ENCODE measurements at regions not wholly inside any gene's neighbourhood (a gene's known extent, or its start where the extent isn't known, plus 50 kb on each side); places are given as distances from the start of the nearest gene placed in this dataset.

- Histone ChIP-seq H3K9ac (ENCODE audit: low read length) (no peak overlapping the region), H3K36me3 (ENCODE audit: insufficient read depth, low read length) (no peaks in the 10 kb centered on the region), H3K27ac (ENCODE audit: low read depth, low read length) (no peak overlapping the region), H3K9me3 (ENCODE audit: low read length) (no peaks in the 10 kb centered on the region), H3K27me3 (ENCODE audit: control insufficient read depth in 1 of 2, insufficient read depth in 2 of 2, low read length in 2 of 2) (no peaks in the 10 kb centered on the region), H3K4me3 (ENCODE audit: low read depth in 1 of 2, low read length in 2 of 2) (no peak overlapping the region), H3K4me1 (ENCODE audit: insufficient read depth, low read length) (peaks cover 24% of the 10 kb centered on the region)
Observed at GRCh38 chr22:47659467-47660223, 897.2 kb downstream of the TBC1D22A start.

DNA sequence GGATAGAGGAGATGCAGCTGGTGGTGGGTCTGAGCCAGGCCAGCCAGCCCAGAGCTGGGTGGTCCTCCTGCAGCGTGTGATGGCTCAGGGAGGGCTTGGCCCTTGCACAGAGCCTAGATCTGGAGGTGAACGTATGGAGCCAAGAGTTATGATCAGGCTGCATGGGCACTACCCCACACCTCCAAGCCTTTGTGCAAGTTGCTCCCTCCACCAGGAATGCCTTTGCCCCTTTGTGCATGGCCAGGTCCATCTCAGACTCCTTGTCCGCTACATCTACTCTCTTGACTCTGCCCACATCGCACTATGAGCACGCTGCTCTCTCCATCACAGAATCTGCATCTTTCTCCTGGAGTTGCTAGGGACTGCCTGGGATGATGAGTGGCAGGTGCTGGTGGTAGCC lies 895.7 kb downstream of the TBC1D22A start:
- H3K4me3 ChIP-seq (ENCODE audit: low read depth in 1 of 2, low read length in 2 of 2), result no peak overlapping the region
- no peak overlapping the region for H3K27ac ChIP-seq (ENCODE audit: low read depth, low read length)
- H3K36me3 ChIP-seq (ENCODE audit: insufficient read depth, low read length), result no peaks in the 10 kb centered on the region
- no peaks in the 10 kb centered on the region for H3K9me3 ChIP-seq (ENCODE audit: low read length)
- H3K9ac ChIP-seq (ENCODE audit: low read length), result no peak overlapping the region
- peaks cover 24% of the 10 kb centered on the region for H3K4me1 ChIP-seq (ENCODE audit: insufficient read depth, low read length)
- H3K27me3 ChIP-seq (ENCODE audit: control insufficient read depth in 1 of 2, insufficient read depth in 2 of 2, low read length in 2 of 2), result no peaks in the 10 kb centered on the region

GRCh38 chr22:47657224-47657623 lies 894.8 kb downstream of the TBC1D22A start:
- no peak overlapping the region for H3K27ac ChIP-seq (ENCODE audit: low read depth, low read length)
- H3K9ac ChIP-seq (ENCODE audit: low read length), result no peak overlapping the region
- H3K36me3 ChIP-seq (ENCODE audit: insufficient read depth, low read length), result no peaks in the 10 kb centered on the region

DNA sequence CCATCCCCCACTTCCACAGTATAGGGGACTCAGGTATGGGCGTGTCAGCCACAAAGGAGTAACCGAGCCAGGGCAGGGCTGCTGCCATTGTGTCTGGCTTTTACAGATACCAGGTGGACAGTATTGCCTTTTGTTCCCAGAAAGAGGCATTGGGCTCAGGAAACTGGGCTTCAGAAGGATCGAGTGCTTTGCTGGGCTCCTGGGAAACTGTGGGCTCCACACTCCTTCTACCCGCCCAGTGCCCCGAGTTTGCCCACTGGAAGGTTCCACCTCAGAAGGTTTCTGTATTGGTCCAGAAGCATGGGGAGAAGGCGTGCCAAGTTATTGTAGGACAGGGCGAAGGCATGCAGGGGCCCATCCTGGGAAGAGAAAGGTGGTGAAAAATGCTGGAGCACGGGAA lies 894.4 kb downstream of the TBC1D22A start:
- Histone ChIP-seq H3K9ac (ENCODE audit: low read length) (no peak overlapping the region), H3K27me3 (ENCODE audit: control insufficient read depth in 1 of 2, insufficient read depth in 2 of 2, low read length in 2 of 2) (no peaks in the 10 kb centered on the region), H3K27ac (ENCODE audit: low read depth, low read length) (no peak overlapping the region), H3K36me3 (ENCODE audit: insufficient read depth, low read length) (no peaks in the 10 kb centered on the region), H3K4me3 (ENCODE audit: low read depth in 1 of 2, low read length in 2 of 2) (no peak overlapping the region), H3K9me3 (ENCODE audit: low read length) (no peaks in the 10 kb centered on the region), H3K4me1 (ENCODE audit: insufficient read depth, low read length) (peaks cover 24% of the 10 kb centered on the region)

More at GRCh38 chr22:47657224-47657623, 894.8 kb downstream of the TBC1D22A start:
- H3K4me3 ChIP-seq (ENCODE audit: low read depth in 1 of 2, low read length in 2 of 2), result no peak overlapping the region
- peaks cover 24% of the 10 kb centered on the region for H3K4me1 ChIP-seq (ENCODE audit: insufficient read depth, low read length)
- no peaks in the 10 kb centered on the region for H3K27me3 ChIP-seq (ENCODE audit: control insufficient read depth in 1 of 2, insufficient read depth in 2 of 2, low read length in 2 of 2)
- no peaks in the 10 kb centered on the region for H3K9me3 ChIP-seq (ENCODE audit: low read length)

GRCh38 chr22:47655930-47656329 lies 893.5 kb downstream of the TBC1D22A start:
- H3K27me3 ChIP-seq (ENCODE audit: control insufficient read depth in 1 of 2, insufficient read depth in 2 of 2, low read length in 2 of 2), result no peaks in the 10 kb centered on the region
- no peaks in the 10 kb centered on the region for H3K9me3 ChIP-seq (ENCODE audit: low read length)

GRCh38 chr22:47654922-47655491 lies 892.6 kb downstream of the TBC1D22A start:
- H3K27ac ChIP-seq (ENCODE audit: low read depth, low read length), result no peak overlapping the region
- H3K4me1 ChIP-seq (ENCODE audit: insufficient read depth, low read length), result peaks cover 24% of the 10 kb centered on the region
- no peak overlapping the region for H3K9ac ChIP-seq (ENCODE audit: low read length)
- no peaks in the 10 kb centered on the region for H3K36me3 ChIP-seq (ENCODE audit: insufficient read depth, low read length)
- H3K4me3 ChIP-seq (ENCODE audit: low read depth in 1 of 2, low read length in 2 of 2), result no peak overlapping the region
- H3K9me3 ChIP-seq (ENCODE audit: low read length), result no peaks in the 10 kb centered on the region
- no peaks in the 10 kb centered on the region for H3K27me3 ChIP-seq (ENCODE audit: control insufficient read depth in 1 of 2, insufficient read depth in 2 of 2, low read length in 2 of 2)

More at GRCh38 chr22:47655930-47656329, 893.5 kb downstream of the TBC1D22A start:
- peaks cover 24% of the 10 kb centered on the region for H3K4me1 ChIP-seq (ENCODE audit: insufficient read depth, low read length)
- no peak overlapping the region for H3K4me3 ChIP-seq (ENCODE audit: low read depth in 1 of 2, low read length in 2 of 2)
- no peak overlapping the region for H3K9ac ChIP-seq (ENCODE audit: low read length)
- H3K27ac ChIP-seq (ENCODE audit: low read depth, low read length), result no peak overlapping the region
- no peaks in the 10 kb centered on the region for H3K36me3 ChIP-seq (ENCODE audit: insufficient read depth, low read length)

- Histone ChIP-seq H3K4me3 (ENCODE audit: low read depth in 1 of 2, low read length in 2 of 2) (no peak overlapping the region), H3K36me3 (ENCODE audit: insufficient read depth, low read length) (no peaks in the 10 kb centered on the region)
Observed at GRCh38 chr22:47653921-47654320, 891.5 kb downstream of the TBC1D22A start.

GRCh38 chr22:47651216-47651987 lies 889.0 kb downstream of the TBC1D22A start:
- H3K4me3 ChIP-seq (ENCODE audit: low read depth in 1 of 2, low read length in 2 of 2), result no peak overlapping the region
- H3K4me1 ChIP-seq (ENCODE audit: insufficient read depth, low read length), result peaks cover 11% of the 10 kb centered on the region
- H3K9me3 ChIP-seq (ENCODE audit: low read length), result no peaks in the 10 kb centered on the region
- no peak overlapping the region for H3K9ac ChIP-seq (ENCODE audit: low read length)
- H3K36me3 ChIP-seq (ENCODE audit: insufficient read depth, low read length), result no peaks in the 10 kb centered on the region
- no peaks in the 10 kb centered on the region for H3K27me3 ChIP-seq (ENCODE audit: control insufficient read depth in 1 of 2, insufficient read depth in 2 of 2, low read length in 2 of 2)
- no peak overlapping the region for H3K27ac ChIP-seq (ENCODE audit: low read depth, low read length)

More at GRCh38 chr22:47653921-47654320, 891.5 kb downstream of the TBC1D22A start:
- Histone ChIP-seq H3K9me3 (ENCODE audit: low read length) (no peaks in the 10 kb centered on the region), H3K4me1 (ENCODE audit: insufficient read depth, low read length) (peaks cover 24% of the 10 kb centered on the region), H3K9ac (ENCODE audit: low read length) (no peak overlapping the region), H3K27me3 (ENCODE audit: control insufficient read depth in 1 of 2, insufficient read depth in 2 of 2, low read length in 2 of 2) (no peaks in the 10 kb centered on the region), H3K27ac (ENCODE audit: low read depth, low read length) (no peak overlapping the region)

DNA sequence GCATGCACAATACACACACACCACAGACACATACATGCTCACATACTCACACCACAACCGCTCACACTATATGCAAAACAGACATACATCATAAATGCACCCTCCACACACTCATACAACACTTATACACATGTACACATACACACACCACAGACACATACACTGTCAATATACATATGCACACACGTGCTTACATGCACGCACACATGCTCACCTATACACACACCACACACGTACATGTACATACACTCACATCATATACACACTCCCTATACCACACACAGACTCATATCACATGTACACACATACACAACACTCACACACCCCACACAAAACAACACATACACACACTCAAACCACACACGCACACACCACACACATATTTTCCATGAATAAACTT lies 885.3 kb downstream of the TBC1D22A start:
- Histone ChIP-seq H3K9ac (ENCODE audit: low read length) (no peak overlapping the region), H3K27ac (ENCODE audit: low read depth, low read length) (no peak overlapping the region), H3K4me1 (ENCODE audit: insufficient read depth, low read length) (no peaks in the 10 kb centered on the region), H3K36me3 (ENCODE audit: insufficient read depth, low read length) (no peaks in the 10 kb centered on the region), H3K4me3 (ENCODE audit: low read depth in 1 of 2, low read length in 2 of 2) (no peak overlapping the region), H3K9me3 (ENCODE audit: low read length) (no peaks in the 10 kb centered on the region), H3K27me3 (ENCODE audit: control insufficient read depth in 1 of 2, insufficient read depth in 2 of 2, low read length in 2 of 2) (no peaks in the 10 kb centered on the region)

DNA sequence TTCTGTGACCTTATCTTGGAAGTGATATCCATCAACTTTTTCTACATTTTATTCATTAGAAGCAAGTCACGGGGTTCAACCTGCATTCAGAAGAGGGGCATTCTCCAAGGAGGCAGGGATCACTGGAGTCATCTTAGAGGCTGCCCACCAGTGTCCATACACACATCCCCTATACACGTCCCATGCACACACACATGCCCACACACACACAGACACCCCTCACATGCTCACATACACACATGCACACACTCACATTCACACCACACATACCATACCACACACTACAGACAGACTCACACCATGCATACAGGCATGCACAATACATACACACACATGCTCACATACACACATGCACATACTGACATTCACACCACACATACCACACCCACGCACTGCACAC lies 884.7 kb downstream of the TBC1D22A start:
- Histone ChIP-seq H3K9ac (ENCODE audit: low read length) (no peak overlapping the region), H3K27ac (ENCODE audit: low read depth, low read length) (no peak overlapping the region), H3K4me1 (ENCODE audit: insufficient read depth, low read length) (no peaks in the 10 kb centered on the region), H3K36me3 (ENCODE audit: insufficient read depth, low read length) (no peaks in the 10 kb centered on the region), H3K9me3 (ENCODE audit: low read length) (no peaks in the 10 kb centered on the region), H3K4me3 (ENCODE audit: low read depth in 1 of 2, low read length in 2 of 2) (no peak overlapping the region), H3K27me3 (ENCODE audit: control insufficient read depth in 1 of 2, insufficient read depth in 2 of 2, low read length in 2 of 2) (no peaks in the 10 kb centered on the region)

GRCh38 chr22:47645923-47646322 lies 883.5 kb downstream of the TBC1D22A start:
- Histone ChIP-seq H3K36me3 (ENCODE audit: insufficient read depth, low read length) (no peaks in the 10 kb centered on the region), H3K27me3 (ENCODE audit: control insufficient read depth in 1 of 2, insufficient read depth in 2 of 2, low read length in 2 of 2) (no peaks in the 10 kb centered on the region), H3K9me3 (ENCODE audit: low read length) (no peaks in the 10 kb centered on the region), H3K27ac (ENCODE audit: low read depth, low read length) (no peak overlapping the region), H3K9ac (ENCODE audit: low read length) (no peak overlapping the region), H3K4me1 (ENCODE audit: insufficient read depth, low read length) (no peaks in the 10 kb centered on the region), H3K4me3 (ENCODE audit: low read depth in 1 of 2, low read length in 2 of 2) (no peak overlapping the region)
